ENCODE measurements at regions not wholly inside any gene's neighbourhood (a gene's known extent, or its start where the extent isn't known, plus 50 kb on each side); places are given as distances from the start of the nearest gene placed in this dataset.

GRCh38 chr13:47230155-47230554 lies 333.3 kb upstream of the HTR2A start:
- H3K18ac ChIP-seq (ENCODE audit: insufficient read length, low read depth, low read length), result no peak overlapping the region
- Mint-ChIP-seq H3K27me3 (ENCODE audit: low read depth) (no peaks in the 10 kb centered on the region), H3K4me1 (0 out of 4 replicates have a peak, but pooled peaks cover 0 to 5% of the 10 kb centered on the region in 2 experiments), H3K9me3 (peaks cover 12 to 23% of the 10 kb centered on the region in 2 experiments), H3K36me3 (ENCODE audit: insufficient read depth in 1 of 3, low read depth in 3 of 3) (peaks cover 0 to 9% (median 5%) of the 10 kb centered on the region in 3 experiments; a peak in 5 of 7 replicates), H3K27ac (no peak overlapping the region), H3K4me3 (no peak overlapping the region)
- no peak overlapping the region for H2BK12ac ChIP-seq (ENCODE audit: insufficient read length, low read depth, low read length)
- no peaks in the 10 kb centered on the region for H3K4me1 ChIP-seq (ENCODE audit: insufficient read depth, low read length)
- no peaks in the 10 kb centered on the region for H3K27me3 ChIP-seq (ENCODE audit: insufficient read depth, low read length)
- H3K27ac ChIP-seq (ENCODE audit: insufficient read length, low read depth, low read length), result no peak overlapping the region
- H3K9me3 ChIP-seq (ENCODE audit: control insufficient read depth, low read depth, low read length), result no peaks in the 10 kb centered on the region
- WGBS (ENCODE audit: extremely low coverage, insufficient read length, low lambda C conversion rate), result no CpG with 5 or more reads among the region's 2 CpGs
- no peak overlapping the region for H3K4me2 ChIP-seq (ENCODE audit: insufficient read depth, insufficient read length, low read length)
- no peak overlapping the region for H3K56ac ChIP-seq (ENCODE audit: insufficient read length, low read depth, low read length)
- no peak overlapping the region for H2BK5ac ChIP-seq (ENCODE audit: insufficient read length, low read length)
- no peak overlapping the region for H4K5ac ChIP-seq (ENCODE audit: insufficient read length, low read depth, low read length)
- H3K79me2 ChIP-seq (ENCODE audit: insufficient read depth, low read length), result no peaks in the 10 kb centered on the region
- no peak overlapping the region for H3K9ac ChIP-seq (ENCODE audit: extremely low read depth, insufficient read length, low read length)
- H2AK5ac ChIP-seq (ENCODE audit: insufficient read length, low read length), result no peak overlapping the region
- no peak overlapping the region for H2AFZ ChIP-seq (ENCODE audit: low read length)
- H4K91ac ChIP-seq (ENCODE audit: insufficient read length, low read depth, low read length), result no peak overlapping the region
- H4K20me1 ChIP-seq (ENCODE audit: control insufficient read depth, insufficient read depth, insufficient read length), result no peaks in the 10 kb centered on the region
- no peak overlapping the region for H2BK15ac ChIP-seq (ENCODE audit: low read depth, low read length)
- DNase-seq, result no peak
- H3K23ac ChIP-seq (ENCODE audit: insufficient read length, low read depth, low read length), result no peak overlapping the region
- H2BK20ac ChIP-seq (ENCODE audit: low read depth, low read length, poor library complexity, severe bottlenecking), result no peak overlapping the region
- no peak overlapping the region for H3K4ac ChIP-seq (ENCODE audit: low read depth, low read length)
- H2BK120ac ChIP-seq (ENCODE audit: low read depth, low read length, poor library complexity, severe bottlenecking), result no peak overlapping the region
- H4K8ac ChIP-seq (replicated peaks; ENCODE audit: insufficient read length, low read depth, low read length), result no peak overlapping the region
- no peak for TF ChIP-seq CTCF (conservative IDR thresholded peaks at IDR 0.05)
- H3K14ac ChIP-seq (ENCODE audit: insufficient read depth, low read length), result no peak overlapping the region
- no peaks in the 10 kb centered on the region for H3K23me2 ChIP-seq (ENCODE audit: insufficient read length, low read depth, low read length, poor library complexity, severe bottlenecking)
- H3K79me1 ChIP-seq (ENCODE audit: insufficient read depth, low read depth, low read length, poor library complexity, severe bottlenecking), result no peaks in the 10 kb centered on the region
- H3T11ph ChIP-seq (ENCODE audit: low read length), result no peak overlapping the region

Data from H9 (cell line).